Right renal cortex interstitium (tissue), 3 donors: ENCODE measurements at regions not wholly inside any gene's neighbourhood (a gene's known extent, or its start where the extent isn't known, plus 50 kb on each side); places are given as distances from the start of the nearest gene placed in this dataset.
"Not testable (repeated sequence)": the region's sequence is repeated elsewhere in the genome, so short reads cannot be mapped to it uniquely, and the experiment has no call there.

Source experiments
- DNase-seq, 3 donors: peaks; one replicate each; pipeline ENCODE4 v3.0.0-alpha.2; 2013; ENCODE audit warnings: low read depth in 3 of 3, low spot score in 2 of 3

GRCh38 chr2:111519071-111519470 lies 364.9 kb downstream of the ANAPC1 start:
- DNase-seq, result no peak

- DNase-seq, result no peak
Measured at GRCh38 chr2:111522231-111522768, 361.7 kb downstream of the ANAPC1 start.

GRCh38 chr2:111523009-111523408 lies 361.0 kb downstream of the ANAPC1 start:
- DNase-seq, result no peak

- not testable (repeated sequence) for DNase-seq
Measured at GRCh38 chr2:111525026-111525425, 359.0 kb downstream of the ANAPC1 start.

- DNase-seq, result not testable (repeated sequence)
Measured at GRCh38 chr2:111526041-111526639, 357.9 kb downstream of the ANAPC1 start.

GRCh38 chr2:111527707-111528400 lies 356.1 kb downstream of the ANAPC1 start:
- DNase-seq, result not testable (repeated sequence)

GRCh38 chr2:111529022-111529421 lies 355.0 kb downstream of the ANAPC1 start:
- DNase-seq, result not testable (repeated sequence)

- not testable (repeated sequence) for DNase-seq
Measured at GRCh38 chr2:111530239-111530965, 353.6 kb downstream of the ANAPC1 start.

- DNase-seq, result not testable (repeated sequence)
Measured at GRCh38 chr2:111532682-111533556, 351.1 kb downstream of the ANAPC1 start.

- not testable (repeated sequence) for DNase-seq
Measured at GRCh38 chr2:111533557-111534247, 350.3 kb downstream of the ANAPC1 start.

- no peak for DNase-seq
Measured at GRCh38 chr2:111534910-111535352, 349.1 kb downstream of the ANAPC1 start.

GRCh38 chr2:111535404-111535803 lies 348.6 kb downstream of the ANAPC1 start:
- no peak for DNase-seq

- no peak for DNase-seq
Measured at GRCh38 chr2:111537078-111537655, 346.8 kb downstream of the ANAPC1 start.

- not testable (repeated sequence) for DNase-seq
Measured at GRCh38 chr2:111539991-111540390, 344.0 kb downstream of the ANAPC1 start.

- not testable (repeated sequence) for DNase-seq
Measured at GRCh38 chr2:111542120-111542774, 341.7 kb downstream of the ANAPC1 start.

GRCh38 chr2:111544006-111544405 lies 340.0 kb downstream of the ANAPC1 start:
- DNase-seq, result not testable (repeated sequence)

- DNase-seq, result not testable (repeated sequence)
Measured at GRCh38 chr2:111545723-111546431, 338.1 kb downstream of the ANAPC1 start.

GRCh38 chr2:111546578-111546977 lies 337.4 kb downstream of the ANAPC1 start:
- DNase-seq, result not testable (repeated sequence)
